ENCODE measurements at regions not wholly inside any gene's neighbourhood (a gene's known extent, or its start where the extent isn't known, plus 50 kb on each side); places are given as distances from the start of the nearest gene placed in this dataset.
A peak's percentile ranks its signal among the peaks of the same experiment; 100 is the strongest.

GRCh38 chr1:64401285-64401684, 68.6 kb upstream of the CACHD1 start (continued):
- TF ChIP-seq SCRT2 (tag by site-specific recombination; IDR thresholded peaks at IDR 0.05) (peak; percentile 64; the same call in 1 of the 2 replicates), ZNF624 (tag by site-specific recombination; IDR thresholded peaks at IDR 0.05) (no peak), EGR2 (tag by site-specific recombination; IDR thresholded peaks at IDR 0.05; ENCODE audit: low read depth) (peak; percentile 57), SALL2 (tag by site-specific recombination; IDR thresholded peaks at IDR 0.05; ENCODE audit: borderline replicate concordance) (no peak), ZNF626 (tag by site-specific recombination; IDR thresholded peaks at IDR 0.05) (no peak), ZNF560 (tag by site-specific recombination; IDR thresholded peaks at IDR 0.05; ENCODE audit: borderline replicate concordance) (no peak), KLF8 (tag by site-specific recombination; IDR thresholded peaks at IDR 0.05) (no peak), ZNF548 (tag by site-specific recombination; IDR thresholded peaks at IDR 0.05) (no peak)

GRCh38 chr1:64403331-64403730, 66.6 kb upstream of the CACHD1 start:
- no peak for TF ChIP-seq PATZ1 (tag by site-specific recombination; IDR thresholded peaks at IDR 0.05)
- TF ChIP-seq MYNN (tag by site-specific recombination; IDR thresholded peaks at IDR 0.05; ENCODE audit: borderline replicate concordance): no peak
- no peak for TF ChIP-seq ZBTB1 (tag by site-specific recombination; IDR thresholded peaks at IDR 0.05)
- TF ChIP-seq MZF1 (tag by site-specific recombination; IDR thresholded peaks at IDR 0.05; ENCODE audit: borderline replicate concordance): no peak
- TF ChIP-seq ZNF621 (tag by site-specific recombination; IDR thresholded peaks at IDR 0.05): no peak
- POLR2A ChIA-PET: no interaction called here

GRCh38 chr1:64404202-64404601, 65.7 kb upstream of the CACHD1 start:
- Histone ChIP-seq H3K36me3 (ENCODE audit: control insufficient read depth in 2 of 2, insufficient read depth in 1 of 2, low read length in 2 of 2) (no peaks in the 10 kb centered on the region), H3K4me1 (ENCODE audit: control insufficient read depth, insufficient read depth, low read length) (no peaks in the 10 kb centered on the region), H3K27ac (ENCODE audit: extremely low read depth, low read depth, low read length) (no peak overlapping the region), H3K4me3 (ENCODE audit: low read depth, low read length) (no peak overlapping the region), H3K9me3 (ENCODE audit: control insufficient read depth, insufficient read depth, low read depth, low read length) (no peaks in the 10 kb centered on the region)
- no peak for TF ChIP-seq ZNF280D (tag by site-specific recombination; IDR thresholded peaks at IDR 0.05)
- TF ChIP-seq ZNF514 (tag by site-specific recombination; IDR thresholded peaks at IDR 0.05): no peak
- no peak for TF ChIP-seq ZNF423 (tag by site-specific recombination; IDR thresholded peaks at IDR 0.05)
- no peak for TF ChIP-seq ZNF501 (tag by site-specific recombination; IDR thresholded peaks at IDR 0.05)
- no peak for TF ChIP-seq ZBTB7A (tag by site-specific recombination; IDR thresholded peaks at IDR 0.05; ENCODE audit: low read depth)
- ChIA-PET CTCF (no interaction called here), POLR2A (no interaction called here)

More at GRCh38 chr1:64403331-64403730, 66.6 kb upstream of the CACHD1 start:
- H3K27ac ChIP-seq (ENCODE audit: extremely low read depth, low read depth, low read length): no peak overlapping the region
- H3K4me1 ChIP-seq (ENCODE audit: control insufficient read depth, insufficient read depth, low read length): no peaks in the 10 kb centered on the region
- CTCF ChIA-PET: interaction anchor here (0.6 to 0.9 kb wide), 2 partner anchors 11 to 376 kb away, joined by 3 to 6 read pairs; no protein-coding TSS in a partner anchor
- H3K9me3 ChIP-seq (ENCODE audit: control insufficient read depth, insufficient read depth, low read depth, low read length): no peaks in the 10 kb centered on the region
- no peaks in the 10 kb centered on the region for H3K36me3 ChIP-seq (ENCODE audit: control insufficient read depth in 2 of 2, insufficient read depth in 1 of 2, low read length in 2 of 2)
- no peak overlapping the region for H3K4me3 ChIP-seq (ENCODE audit: low read depth, low read length)

Data from HEK293 (cell line).